ENCODE measurements at regions not wholly inside any gene's neighbourhood (a gene's known extent, or its start where the extent isn't known, plus 50 kb on each side); places are given as distances from the start of the nearest gene placed in this dataset.

GRCh38 chr5:90305041-90305720 lies 104.4 kb downstream of the CETN3 start:
- no peak overlapping the region for H3K4me3 ChIP-seq (replicated peaks; ENCODE audit: low read depth, low read length)
- no peak for DNase-seq (ENCODE audit: low read depth)
- TF ChIP-seq CTCF (IDR thresholded peaks at IDR 0.05; ENCODE audit: low read length, missing control alignments) = no peak

- H3K4me3 ChIP-seq (replicated peaks; ENCODE audit: low read depth, low read length) = no peak overlapping the region
- DNase-seq (ENCODE audit: low read depth) = no peak
- no peak for TF ChIP-seq CTCF (IDR thresholded peaks at IDR 0.05; ENCODE audit: low read length, missing control alignments)
Measured at GRCh38 chr5:90301248-90301647, 108.3 kb downstream of the CETN3 start.

- no peak overlapping the region for H3K4me3 ChIP-seq (replicated peaks; ENCODE audit: low read depth, low read length)
- no peak for TF ChIP-seq CTCF (IDR thresholded peaks at IDR 0.05; ENCODE audit: low read length, missing control alignments)
- DNase-seq (ENCODE audit: low read depth) = no peak
Measured at GRCh38 chr5:90297045-90297764, 112.4 kb downstream of the CETN3 start.

- DNase-seq (ENCODE audit: low read depth) = no peak
- no peak for TF ChIP-seq CTCF (IDR thresholded peaks at IDR 0.05; ENCODE audit: low read length, missing control alignments)
- H3K4me3 ChIP-seq (replicated peaks; ENCODE audit: low read depth, low read length) = no peak overlapping the region
Measured at GRCh38 chr5:90294604-90295003, 115.0 kb downstream of the CETN3 start.

GRCh38 chr5:90293931-90294330 lies 115.6 kb downstream of the CETN3 start:
- no peak overlapping the region for H3K4me3 ChIP-seq (replicated peaks; ENCODE audit: low read depth, low read length)
- peak; percentile 99 for DNase-seq (ENCODE audit: low read depth)
- no peak for TF ChIP-seq CTCF (IDR thresholded peaks at IDR 0.05; ENCODE audit: low read length, missing control alignments)

- H3K4me3 ChIP-seq (replicated peaks; ENCODE audit: low read depth, low read length) = no peak overlapping the region
- no peak for TF ChIP-seq CTCF (IDR thresholded peaks at IDR 0.05; ENCODE audit: low read length, missing control alignments)
- no peak for DNase-seq (ENCODE audit: low read depth)
Measured at GRCh38 chr5:90290648-90291047, 118.9 kb downstream of the CETN3 start.

Data from fibroblast of pulmonary artery (primary cell).